ENCODE measurements at regions not wholly inside any gene's neighbourhood (a gene's known extent, or its start where the extent isn't known, plus 50 kb on each side); places are given as distances from the start of the nearest gene placed in this dataset.

GRCh38 chr11:70881948-70882715, 370.2 kb downstream of the SHANK2 start:
- TF ChIP-seq, protein P1, sequence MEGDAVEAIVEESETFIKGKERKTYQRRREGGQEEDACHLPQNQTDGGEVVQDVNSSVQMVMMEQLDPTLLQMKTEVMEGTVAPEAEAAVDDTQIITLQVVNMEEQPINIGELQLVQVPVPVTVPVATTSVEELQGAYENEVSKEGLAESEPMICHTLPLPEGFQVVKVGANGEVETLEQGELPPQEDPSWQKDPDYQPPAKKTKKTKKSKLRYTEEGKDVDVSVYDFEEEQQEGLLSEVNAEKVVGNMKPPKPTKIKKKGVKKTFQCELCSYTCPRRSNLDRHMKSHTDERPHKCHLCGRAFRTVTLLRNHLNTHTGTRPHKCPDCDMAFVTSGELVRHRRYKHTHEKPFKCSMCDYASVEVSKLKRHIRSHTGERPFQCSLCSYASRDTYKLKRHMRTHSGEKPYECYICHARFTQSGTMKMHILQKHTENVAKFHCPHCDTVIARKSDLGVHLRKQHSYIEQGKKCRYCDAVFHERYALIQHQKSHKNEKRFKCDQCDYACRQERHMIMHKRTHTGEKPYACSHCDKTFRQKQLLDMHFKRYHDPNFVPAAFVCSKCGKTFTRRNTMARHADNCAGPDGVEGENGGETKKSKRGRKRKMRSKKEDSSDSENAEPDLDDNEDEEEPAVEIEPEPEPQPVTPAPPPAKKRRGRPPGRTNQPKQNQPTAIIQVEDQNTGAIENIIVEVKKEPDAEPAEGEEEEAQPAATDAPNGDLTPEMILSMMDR (IDR thresholded peaks at IDR 0.05; ENCODE audit: poor library complexity, severe bottlenecking), result no peak
- TF ChIP-seq TAF1 (IDR thresholded peaks at IDR 0.05; ENCODE audit: low read depth), result no peak
- TF ChIP-seq, protein P2, sequence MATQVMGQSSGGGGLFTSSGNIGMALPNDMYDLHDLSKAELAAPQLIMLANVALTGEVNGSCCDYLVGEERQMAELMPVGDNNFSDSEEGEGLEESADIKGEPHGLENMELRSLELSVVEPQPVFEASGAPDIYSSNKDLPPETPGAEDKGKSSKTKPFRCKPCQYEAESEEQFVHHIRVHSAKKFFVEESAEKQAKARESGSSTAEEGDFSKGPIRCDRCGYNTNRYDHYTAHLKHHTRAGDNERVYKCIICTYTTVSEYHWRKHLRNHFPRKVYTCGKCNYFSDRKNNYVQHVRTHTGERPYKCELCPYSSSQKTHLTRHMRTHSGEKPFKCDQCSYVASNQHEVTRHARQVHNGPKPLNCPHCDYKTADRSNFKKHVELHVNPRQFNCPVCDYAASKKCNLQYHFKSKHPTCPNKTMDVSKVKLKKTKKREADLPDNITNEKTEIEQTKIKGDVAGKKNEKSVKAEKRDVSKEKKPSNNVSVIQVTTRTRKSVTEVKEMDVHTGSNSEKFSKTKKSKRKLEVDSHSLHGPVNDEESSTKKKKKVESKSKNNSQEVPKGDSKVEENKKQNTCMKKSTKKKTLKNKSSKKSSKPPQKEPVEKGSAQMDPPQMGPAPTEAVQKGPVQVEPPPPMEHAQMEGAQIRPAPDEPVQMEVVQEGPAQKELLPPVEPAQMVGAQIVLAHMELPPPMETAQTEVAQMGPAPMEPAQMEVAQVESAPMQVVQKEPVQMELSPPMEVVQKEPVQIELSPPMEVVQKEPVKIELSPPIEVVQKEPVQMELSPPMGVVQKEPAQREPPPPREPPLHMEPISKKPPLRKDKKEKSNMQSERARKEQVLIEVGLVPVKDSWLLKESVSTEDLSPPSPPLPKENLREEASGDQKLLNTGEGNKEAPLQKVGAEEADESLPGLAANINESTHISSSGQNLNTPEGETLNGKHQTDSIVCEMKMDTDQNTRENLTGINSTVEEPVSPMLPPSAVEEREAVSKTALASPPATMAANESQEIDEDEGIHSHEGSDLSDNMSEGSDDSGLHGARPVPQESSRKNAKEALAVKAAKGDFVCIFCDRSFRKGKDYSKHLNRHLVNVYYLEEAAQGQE (IDR thresholded peaks at IDR 0.05; ENCODE audit: borderline replicate concordance), result no peak
- TF ChIP-seq POLR2AphosphoS5 (IDR thresholded peaks at IDR 0.05), result no peak
- TF ChIP-seq MXI1 (conservative IDR thresholded peaks at IDR 0.05; ENCODE audit: poor library complexity, severe bottlenecking), result no peak
- TF ChIP-seq EZH2 (IDR thresholded peaks at IDR 0.05; ENCODE audit: borderline replicate concordance, insufficient read depth, low read length, poor library complexity, severe bottlenecking), result no peak
- TF ChIP-seq RAD21 (conservative IDR thresholded peaks at IDR 0.05), result no peak
